ENCODE measurements at regions not wholly inside any gene's neighbourhood (a gene's known extent, or its start where the extent isn't known, plus 50 kb on each side); places are given as distances from the start of the nearest gene placed in this dataset.

DNA sequence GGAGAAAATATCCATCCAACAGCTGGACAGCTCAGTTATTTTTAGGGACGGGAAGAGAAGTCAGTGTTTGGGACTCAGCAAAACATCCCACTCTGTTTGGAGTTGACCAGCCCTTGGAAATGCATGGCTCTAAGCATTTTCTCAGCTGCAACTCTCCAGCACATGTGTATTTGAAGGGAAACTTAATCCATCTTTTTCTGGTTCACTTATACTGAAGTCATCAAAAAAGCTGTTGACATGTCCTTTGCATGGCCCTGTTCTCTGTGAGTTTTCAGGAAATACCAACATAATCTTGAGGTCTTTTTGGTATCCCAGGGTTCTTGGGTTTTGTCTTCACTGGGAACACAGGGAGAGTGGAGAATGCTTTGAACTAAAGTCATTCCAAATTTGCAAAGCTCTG lies 91.9 kb upstream of the CELF4 start:
- H3K27ac ChIP-seq (ENCODE audit: low read depth, low read length) = no peak overlapping the region
- FAIRE-seq (no peak), DNase-seq (ENCODE audit: low read depth) (no peak)
- no peaks in the 10 kb centered on the region for H4K20me1 ChIP-seq (ENCODE audit: insufficient read depth, low read length)
- no peak overlapping the region for H3K27ac Mint-ChIP-seq (ENCODE audit: unreplicated experiment)
- H2AFZ ChIP-seq (ENCODE audit: low read depth, low read length) = no peak overlapping the region
- peaks cover 20% of the 10 kb centered on the region for H3K4me1 Mint-ChIP-seq (ENCODE audit: low read depth, unreplicated experiment)
- no peak overlapping the region for H3K4me2 ChIP-seq (ENCODE audit: low read length)
- no peaks in the 10 kb centered on the region for H3K9me3 ChIP-seq (ENCODE audit: insufficient read depth, low read depth, low read length)
- peaks cover 6% of the 10 kb centered on the region for H3K27me3 Mint-ChIP-seq (ENCODE audit: low read depth, unreplicated experiment)
- H3K9me3 Mint-ChIP-seq (ENCODE audit: unreplicated experiment) = peaks cover 4% of the 10 kb centered on the region
- no peak overlapping the region for H3K9ac ChIP-seq (ENCODE audit: low read length)
- H3K4me3 Mint-ChIP-seq (ENCODE audit: unreplicated experiment) = no peak overlapping the region
- no peak overlapping the region for H3K4me3 ChIP-seq (ENCODE audit: insufficient read depth, low read depth, low read length)
- no peaks in the 10 kb centered on the region for H3K27me3 ChIP-seq (ENCODE audit: insufficient read depth, low read length)
- no peak for TF ChIP-seq EZH2 (IDR thresholded peaks at IDR 0.05; ENCODE audit: insufficient read depth, low read length)
- TF ChIP-seq, protein P1, sequence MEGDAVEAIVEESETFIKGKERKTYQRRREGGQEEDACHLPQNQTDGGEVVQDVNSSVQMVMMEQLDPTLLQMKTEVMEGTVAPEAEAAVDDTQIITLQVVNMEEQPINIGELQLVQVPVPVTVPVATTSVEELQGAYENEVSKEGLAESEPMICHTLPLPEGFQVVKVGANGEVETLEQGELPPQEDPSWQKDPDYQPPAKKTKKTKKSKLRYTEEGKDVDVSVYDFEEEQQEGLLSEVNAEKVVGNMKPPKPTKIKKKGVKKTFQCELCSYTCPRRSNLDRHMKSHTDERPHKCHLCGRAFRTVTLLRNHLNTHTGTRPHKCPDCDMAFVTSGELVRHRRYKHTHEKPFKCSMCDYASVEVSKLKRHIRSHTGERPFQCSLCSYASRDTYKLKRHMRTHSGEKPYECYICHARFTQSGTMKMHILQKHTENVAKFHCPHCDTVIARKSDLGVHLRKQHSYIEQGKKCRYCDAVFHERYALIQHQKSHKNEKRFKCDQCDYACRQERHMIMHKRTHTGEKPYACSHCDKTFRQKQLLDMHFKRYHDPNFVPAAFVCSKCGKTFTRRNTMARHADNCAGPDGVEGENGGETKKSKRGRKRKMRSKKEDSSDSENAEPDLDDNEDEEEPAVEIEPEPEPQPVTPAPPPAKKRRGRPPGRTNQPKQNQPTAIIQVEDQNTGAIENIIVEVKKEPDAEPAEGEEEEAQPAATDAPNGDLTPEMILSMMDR (IDR thresholded peaks at IDR 0.05; ENCODE audit: insufficient read depth, low read depth, low read length) = no peak
- no peaks in the 10 kb centered on the region for H3K36me3 ChIP-seq (ENCODE audit: insufficient read depth, low read length)
- H3K79me2 ChIP-seq (ENCODE audit: insufficient read depth, low read length) = no peaks in the 10 kb centered on the region
- no peaks in the 10 kb centered on the region for H3K36me3 Mint-ChIP-seq (ENCODE audit: low read depth, unreplicated experiment)
- H3K4me1 ChIP-seq (ENCODE audit: insufficient read depth, low read length) = no peaks in the 10 kb centered on the region

DNA sequence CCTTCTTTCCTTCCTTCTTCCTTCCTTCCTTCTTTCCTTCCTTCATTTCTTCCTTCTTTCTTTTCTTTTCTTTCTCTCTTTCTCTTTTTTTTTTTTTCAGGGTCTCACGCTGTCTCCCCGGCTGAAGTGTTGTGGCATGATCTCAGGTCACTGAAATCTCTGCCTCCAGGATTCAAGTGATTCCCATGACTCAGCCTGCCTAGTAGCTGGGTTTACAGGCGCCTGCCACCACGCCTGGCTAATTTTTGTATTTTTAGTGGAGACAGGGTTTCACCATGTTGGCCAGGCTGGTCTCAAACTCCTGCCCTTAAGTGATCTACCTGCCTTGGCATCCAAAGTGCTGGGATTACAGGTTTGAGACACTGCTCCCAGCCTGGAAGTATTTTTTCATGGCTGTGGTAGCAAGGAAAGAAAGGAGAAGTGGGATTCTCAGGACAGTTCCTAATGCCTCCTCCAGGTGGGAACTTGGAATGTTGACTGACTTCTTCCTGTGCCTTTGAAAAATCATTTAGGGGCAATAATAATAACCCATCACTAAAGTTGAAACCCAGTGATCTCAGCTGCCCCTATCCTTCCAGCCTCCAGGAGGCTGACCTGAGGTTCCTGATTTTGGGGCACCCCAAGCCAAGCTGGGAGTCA lies 89.3 kb upstream of the CELF4 start:
- no peaks in the 10 kb centered on the region for H3K36me3 ChIP-seq (ENCODE audit: insufficient read depth, low read length)
- Mint-ChIP-seq H3K27ac (ENCODE audit: unreplicated experiment) (peak overlapping the region; percentile 88), H3K4me3 (ENCODE audit: unreplicated experiment) (no peak overlapping the region), H3K4me1 (ENCODE audit: low read depth, unreplicated experiment) (peaks cover 20% of the 10 kb centered on the region), H3K9me3 (ENCODE audit: unreplicated experiment) (peaks cover 4% of the 10 kb centered on the region), H3K27me3 (ENCODE audit: low read depth, unreplicated experiment) (no peaks in the 10 kb centered on the region), H3K36me3 (ENCODE audit: low read depth, unreplicated experiment) (no peaks in the 10 kb centered on the region)
- no peak overlapping the region for H3K27ac ChIP-seq (ENCODE audit: low read depth, low read length)
- H3K27me3 ChIP-seq (ENCODE audit: insufficient read depth, low read length) = no peaks in the 10 kb centered on the region
- no peak overlapping the region for H3K4me3 ChIP-seq (ENCODE audit: insufficient read depth, low read depth, low read length)
- H3K4me1 ChIP-seq (ENCODE audit: insufficient read depth, low read length) = no peaks in the 10 kb centered on the region
- no peaks in the 10 kb centered on the region for H3K79me2 ChIP-seq (ENCODE audit: insufficient read depth, low read length)
- no peak for FAIRE-seq
- TF ChIP-seq, protein P1 (IDR thresholded peaks at IDR 0.05; ENCODE audit: insufficient read depth, low read depth, low read length) = no peak
- TF ChIP-seq EZH2 (IDR thresholded peaks at IDR 0.05; ENCODE audit: insufficient read depth, low read length) = no peak
- no peak overlapping the region for H3K9ac ChIP-seq (ENCODE audit: low read length)
- H3K9me3 ChIP-seq (ENCODE audit: insufficient read depth, low read depth, low read length) = no peaks in the 10 kb centered on the region
- no peaks in the 10 kb centered on the region for H4K20me1 ChIP-seq (ENCODE audit: insufficient read depth, low read length)
- H3K4me2 ChIP-seq (ENCODE audit: low read length) = no peak overlapping the region
- DNase-seq (ENCODE audit: low read depth) = no peak
- H2AFZ ChIP-seq (ENCODE audit: low read depth, low read length) = no peak overlapping the region

DNA sequence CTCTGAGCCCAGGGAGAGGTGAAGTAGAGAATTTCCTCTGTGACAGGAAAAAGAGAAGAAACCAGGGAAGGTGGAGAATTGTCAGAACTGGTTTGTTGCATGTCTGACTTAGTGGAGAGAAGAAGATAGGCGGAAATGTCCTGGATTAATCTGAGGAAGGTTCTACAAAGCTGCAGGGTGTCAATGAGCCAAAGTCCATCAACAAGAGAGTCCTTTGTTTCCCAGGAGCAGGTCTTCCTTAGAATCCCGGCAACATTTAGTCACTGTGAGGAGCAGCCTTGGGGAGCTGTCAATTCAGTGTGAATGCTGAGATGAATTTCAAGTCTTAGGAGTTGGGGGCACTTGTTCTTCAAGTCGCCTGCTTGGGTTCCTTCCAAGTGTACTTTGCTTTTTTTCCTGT lies 88.4 kb upstream of the CELF4 start:
- H3K4me1 ChIP-seq (ENCODE audit: insufficient read depth, low read length) = no peaks in the 10 kb centered on the region
- H3K4me1 Mint-ChIP-seq (ENCODE audit: low read depth, unreplicated experiment) = peaks cover 20% of the 10 kb centered on the region
- H2AFZ ChIP-seq (ENCODE audit: low read depth, low read length) = no peak overlapping the region
- FAIRE-seq (no peak), DNase-seq (ENCODE audit: low read depth) (no peak)
- no peaks in the 10 kb centered on the region for H3K79me2 ChIP-seq (ENCODE audit: insufficient read depth, low read length)
- peak overlapping the region; percentile 37 for H3K27ac Mint-ChIP-seq (ENCODE audit: unreplicated experiment)
- H3K36me3 ChIP-seq (ENCODE audit: insufficient read depth, low read length) = no peaks in the 10 kb centered on the region
- no peak overlapping the region for H3K9ac ChIP-seq (ENCODE audit: low read length)
- H3K27me3 ChIP-seq (ENCODE audit: insufficient read depth, low read length) = no peaks in the 10 kb centered on the region
- H3K36me3 Mint-ChIP-seq (ENCODE audit: low read depth, unreplicated experiment) = no peaks in the 10 kb centered on the region
- H3K4me3 Mint-ChIP-seq (ENCODE audit: unreplicated experiment) = no peak overlapping the region
- H4K20me1 ChIP-seq (ENCODE audit: insufficient read depth, low read length) = no peaks in the 10 kb centered on the region
- H3K4me2 ChIP-seq (ENCODE audit: low read length) = no peak overlapping the region
- H3K27ac ChIP-seq (ENCODE audit: low read depth, low read length) = no peak overlapping the region
- no peaks in the 10 kb centered on the region for H3K9me3 ChIP-seq (ENCODE audit: insufficient read depth, low read depth, low read length)
- H3K27me3 Mint-ChIP-seq (ENCODE audit: low read depth, unreplicated experiment) = no peaks in the 10 kb centered on the region
- no peak for TF ChIP-seq EZH2 (IDR thresholded peaks at IDR 0.05; ENCODE audit: insufficient read depth, low read length)
- TF ChIP-seq, protein P1 (IDR thresholded peaks at IDR 0.05; ENCODE audit: insufficient read depth, low read depth, low read length) = no peak
- no peak overlapping the region for H3K4me3 ChIP-seq (ENCODE audit: insufficient read depth, low read depth, low read length)
- peaks cover 7% of the 10 kb centered on the region for H3K9me3 Mint-ChIP-seq (ENCODE audit: unreplicated experiment)
